ENCODE measurements at regions not wholly inside any gene's neighbourhood (a gene's known extent, or its start where the extent isn't known, plus 50 kb on each side); places are given as distances from the start of the nearest gene placed in this dataset.

- no peak overlapping the region for H3K9ac ChIP-seq (ENCODE audit: low read length)
- peak overlapping the region; percentile 39 for H3K4me2 ChIP-seq (ENCODE audit: low read length)
- H3K4me3 ChIP-seq (ENCODE audit: low read length), result no peak overlapping the region
- H3K36me3 ChIP-seq (replicated peaks; ENCODE audit: low read depth, low read length), result no peaks in the 10 kb centered on the region
- H3K27ac ChIP-seq (ENCODE audit: low read length), result no peak overlapping the region
- no peaks in the 10 kb centered on the region for H3K27me3 ChIP-seq (ENCODE audit: low read depth, low read length)
- H2AFZ ChIP-seq (ENCODE audit: low read depth, low read length), result peak overlapping the region; percentile 63
- peaks cover 73% of the 10 kb centered on the region for H3K4me1 ChIP-seq (ENCODE audit: low read length)
- H3K79me2 ChIP-seq (ENCODE audit: low read length), result no peaks in the 10 kb centered on the region
- TF ChIP-seq, protein P1, sequence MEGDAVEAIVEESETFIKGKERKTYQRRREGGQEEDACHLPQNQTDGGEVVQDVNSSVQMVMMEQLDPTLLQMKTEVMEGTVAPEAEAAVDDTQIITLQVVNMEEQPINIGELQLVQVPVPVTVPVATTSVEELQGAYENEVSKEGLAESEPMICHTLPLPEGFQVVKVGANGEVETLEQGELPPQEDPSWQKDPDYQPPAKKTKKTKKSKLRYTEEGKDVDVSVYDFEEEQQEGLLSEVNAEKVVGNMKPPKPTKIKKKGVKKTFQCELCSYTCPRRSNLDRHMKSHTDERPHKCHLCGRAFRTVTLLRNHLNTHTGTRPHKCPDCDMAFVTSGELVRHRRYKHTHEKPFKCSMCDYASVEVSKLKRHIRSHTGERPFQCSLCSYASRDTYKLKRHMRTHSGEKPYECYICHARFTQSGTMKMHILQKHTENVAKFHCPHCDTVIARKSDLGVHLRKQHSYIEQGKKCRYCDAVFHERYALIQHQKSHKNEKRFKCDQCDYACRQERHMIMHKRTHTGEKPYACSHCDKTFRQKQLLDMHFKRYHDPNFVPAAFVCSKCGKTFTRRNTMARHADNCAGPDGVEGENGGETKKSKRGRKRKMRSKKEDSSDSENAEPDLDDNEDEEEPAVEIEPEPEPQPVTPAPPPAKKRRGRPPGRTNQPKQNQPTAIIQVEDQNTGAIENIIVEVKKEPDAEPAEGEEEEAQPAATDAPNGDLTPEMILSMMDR (IDR thresholded peaks at IDR 0.05; ENCODE audit: low read depth, low read length), result no peak
- TF ChIP-seq EZH2phosphoT487 (IDR thresholded peaks at IDR 0.05; ENCODE audit: low read depth), result no peak
- no peaks in the 10 kb centered on the region for H4K20me1 ChIP-seq (ENCODE audit: insufficient read depth, low read length)
- H3K9me3 ChIP-seq (ENCODE audit: insufficient read depth, low read length), result no peaks in the 10 kb centered on the region
Measured at GRCh38 chr11:47915783-47916182, 64.6 kb upstream of the PTPRJ start.

- H3K27ac ChIP-seq (ENCODE audit: low read length), result no peak overlapping the region
- no peak overlapping the region for H3K9ac ChIP-seq (ENCODE audit: low read length)
- TF ChIP-seq, protein P1 (IDR thresholded peaks at IDR 0.05; ENCODE audit: low read depth, low read length), result no peak
- no peak for TF ChIP-seq EZH2phosphoT487 (IDR thresholded peaks at IDR 0.05; ENCODE audit: low read depth)
- H3K4me1 ChIP-seq (ENCODE audit: low read length), result peaks cover 68% of the 10 kb centered on the region
- H4K20me1 ChIP-seq (ENCODE audit: insufficient read depth, low read length), result no peaks in the 10 kb centered on the region
- no peaks in the 10 kb centered on the region for H3K27me3 ChIP-seq (ENCODE audit: low read depth, low read length)
- H3K4me3 ChIP-seq (ENCODE audit: low read length), result no peak overlapping the region
- H3K4me2 ChIP-seq (ENCODE audit: low read length), result peak overlapping the region; percentile 39
- no peaks in the 10 kb centered on the region for H3K79me2 ChIP-seq (ENCODE audit: low read length)
- no peaks in the 10 kb centered on the region for H3K36me3 ChIP-seq (replicated peaks; ENCODE audit: low read depth, low read length)
- H2AFZ ChIP-seq (ENCODE audit: low read depth, low read length), result peak overlapping the region; percentile 63
- no peaks in the 10 kb centered on the region for H3K9me3 ChIP-seq (ENCODE audit: insufficient read depth, low read length)
Measured at GRCh38 chr11:47915374-47915773, 65.0 kb upstream of the PTPRJ start.

GRCh38 chr11:47914743-47915142 is 65.6 kb upstream of the PTPRJ start:
- Histone ChIP-seq H3K27ac (ENCODE audit: low read length) (no peak overlapping the region), H3K9me3 (ENCODE audit: insufficient read depth, low read length) (no peaks in the 10 kb centered on the region), H3K4me3 (ENCODE audit: low read length) (no peak overlapping the region), H3K36me3 (replicated peaks; ENCODE audit: low read depth, low read length) (no peaks in the 10 kb centered on the region), H3K4me1 (ENCODE audit: low read length) (peaks cover 62% of the 10 kb centered on the region), H3K9ac (ENCODE audit: low read length) (no peak overlapping the region), H4K20me1 (ENCODE audit: insufficient read depth, low read length) (no peaks in the 10 kb centered on the region), H3K4me2 (ENCODE audit: low read length) (no peak overlapping the region), H3K79me2 (ENCODE audit: low read length) (no peaks in the 10 kb centered on the region), H2AFZ (ENCODE audit: low read depth, low read length) (no peak overlapping the region), H3K27me3 (ENCODE audit: low read depth, low read length) (no peaks in the 10 kb centered on the region)
- TF ChIP-seq, protein P1 (IDR thresholded peaks at IDR 0.05; ENCODE audit: low read depth, low read length), result no peak
- no peak for TF ChIP-seq EZH2phosphoT487 (IDR thresholded peaks at IDR 0.05; ENCODE audit: low read depth)

- H3K4me1 ChIP-seq (ENCODE audit: low read length), result peaks cover 52% of the 10 kb centered on the region
Measured at GRCh38 chr11:47913529-47914244, 65.5 kb upstream of the NUP160 start.

More at GRCh38 chr11:47913529-47914244, 65.5 kb upstream of the NUP160 start:
- H3K4me3 ChIP-seq (ENCODE audit: low read length), result peak overlapping the region; percentile 24
- no peaks in the 10 kb centered on the region for H3K79me2 ChIP-seq (ENCODE audit: low read length)
- TF ChIP-seq, protein P1 (IDR thresholded peaks at IDR 0.05; ENCODE audit: low read depth, low read length), result no peak
- no peak for TF ChIP-seq EZH2phosphoT487 (IDR thresholded peaks at IDR 0.05; ENCODE audit: low read depth)
- H3K9me3 ChIP-seq (ENCODE audit: insufficient read depth, low read length), result no peaks in the 10 kb centered on the region
- H3K4me2 ChIP-seq (ENCODE audit: low read length), result peak overlapping the region; percentile 41
- no peaks in the 10 kb centered on the region for H3K36me3 ChIP-seq (replicated peaks; ENCODE audit: low read depth, low read length)
- no peak overlapping the region for H3K9ac ChIP-seq (ENCODE audit: low read length)
- H4K20me1 ChIP-seq (ENCODE audit: insufficient read depth, low read length), result no peaks in the 10 kb centered on the region
- H3K27ac ChIP-seq (ENCODE audit: low read length), result no peak overlapping the region
- H2AFZ ChIP-seq (ENCODE audit: low read depth, low read length), result no peak overlapping the region
- no peaks in the 10 kb centered on the region for H3K27me3 ChIP-seq (ENCODE audit: low read depth, low read length)

Measured in OCI-LY3 (cell line).